ENCODE measurements at regions not wholly inside any gene's neighbourhood (a gene's known extent, or its start where the extent isn't known, plus 50 kb on each side); places are given as distances from the start of the nearest gene placed in this dataset.

- TF ChIP-seq POLR2A (IDR thresholded peaks at IDR 0.05) (no peak), CTCF (IDR thresholded peaks at IDR 0.05) (no peak)
- intact Hi-C loops (cut with DNase I; ENCODE audit: low total_unique reads), result no loop called here
- DNase-seq (ENCODE audit: low spot score in 2 of 2), result no peak
- no peak overlapping the region for H3K4me3 ChIP-seq (ENCODE audit: low read depth, poor library complexity, severe bottlenecking)
- WGBS, 2 donors, result 49 to 50% methylated on average over 2 of the region's 2 CpGs
Measured at GRCh38 chr17:14489986-14490385, 189.1 kb downstream of the HS3ST3B1 start.

GRCh38 chr17:14488958-14489550 is 188.2 kb downstream of the HS3ST3B1 start:
- TF ChIP-seq POLR2A (IDR thresholded peaks at IDR 0.05), result no peak
- TF ChIP-seq CTCF (IDR thresholded peaks at IDR 0.05), result no peak
- no peak for DNase-seq (ENCODE audit: low spot score in 2 of 2)
- intact Hi-C loops (cut with DNase I; ENCODE audit: low total_unique reads), result no loop called here
- H3K4me3 ChIP-seq (ENCODE audit: low read depth, poor library complexity, severe bottlenecking), result no peak overlapping the region
- WGBS, 2 donors, result 55 to 75% methylated on average over 2 of the region's 2 CpGs

GRCh38 chr17:14487068-14487467 is 186.2 kb downstream of the HS3ST3B1 start:
- TF ChIP-seq POLR2A (IDR thresholded peaks at IDR 0.05), result no peak
- no peak for TF ChIP-seq CTCF (IDR thresholded peaks at IDR 0.05)
- H3K4me3 ChIP-seq (ENCODE audit: low read depth, poor library complexity, severe bottlenecking), result no peak overlapping the region
- intact Hi-C loops (cut with DNase I; ENCODE audit: low total_unique reads), result no loop called here
- no peak for DNase-seq (ENCODE audit: low spot score in 2 of 2)
- 77 to 87% methylated on average over 8 of the region's 8 CpGs for WGBS, 2 donors

- 65 to 82% methylated on average over 1 of the region's 1 CpG for WGBS, 2 donors
- DNase-seq (ENCODE audit: low spot score in 2 of 2), result no peak
- no peak overlapping the region for H3K4me3 ChIP-seq (ENCODE audit: low read depth, poor library complexity, severe bottlenecking)
- intact Hi-C loops (cut with DNase I; ENCODE audit: low total_unique reads), result no loop called here
- TF ChIP-seq POLR2A (IDR thresholded peaks at IDR 0.05), result no peak
- TF ChIP-seq CTCF (IDR thresholded peaks at IDR 0.05), result no peak
Measured at GRCh38 chr17:14482715-14483114, 181.8 kb downstream of the HS3ST3B1 start.

GRCh38 chr17:14481664-14482063 is 180.8 kb downstream of the HS3ST3B1 start:
- H3K4me3 ChIP-seq (ENCODE audit: low read depth, poor library complexity, severe bottlenecking), result no peak overlapping the region
- TF ChIP-seq CTCF (IDR thresholded peaks at IDR 0.05), result no peak
- TF ChIP-seq POLR2A (IDR thresholded peaks at IDR 0.05), result no peak
- 80 to 85% methylated on average over 1 of the region's 1 CpG for WGBS, 2 donors
- DNase-seq (ENCODE audit: low spot score in 2 of 2), result no peak
- intact Hi-C loops (cut with DNase I; ENCODE audit: low total_unique reads), result no loop called here

- H3K4me3 ChIP-seq (ENCODE audit: low read depth, poor library complexity, severe bottlenecking), result no peak overlapping the region
- WGBS, 2 donors, result 88 to 95% methylated on average over 4 of the region's 4 CpGs
- TF ChIP-seq POLR2A (IDR thresholded peaks at IDR 0.05), result no peak
- TF ChIP-seq CTCF (IDR thresholded peaks at IDR 0.05), result no peak
- DNase-seq (ENCODE audit: low spot score in 2 of 2), result no peak
- intact Hi-C loops (cut with DNase I; ENCODE audit: low total_unique reads), result no loop called here
Measured at GRCh38 chr17:14474591-14474990, 173.7 kb downstream of the HS3ST3B1 start.
